ENCODE measurements at regions not wholly inside any gene's neighbourhood (a gene's known extent, or its start where the extent isn't known, plus 50 kb on each side); places are given as distances from the start of the nearest gene placed in this dataset.

- no peaks in the 10 kb centered on the region for H3K4me1 ChIP-seq
- DNase-seq (peak in 1 of 4 donors; percentile 68), ATAC-seq (no peak)
- H3K27me3 ChIP-seq, result no peaks in the 10 kb centered on the region
- peaks cover 0 to 96% of the 10 kb centered on the region in 2 donors for H3K9me3 ChIP-seq
- no peak overlapping the region for H3K4me3 ChIP-seq
- no peak overlapping the region for H3K27ac ChIP-seq
- no peaks in the 10 kb centered on the region for H3K36me3 ChIP-seq
- intact Hi-C loops (cut with DNase I), result no loop called here
- TF ChIP-seq CTCF (IDR thresholded peaks at IDR 0.05), result no peak
Measured at GRCh38 chr15:25235391-25235790, 203.4 kb downstream of the UBE3A start.

GRCh38 chr15:25236143-25236860 is 202.5 kb downstream of the UBE3A start:
- no peak overlapping the region for H3K27ac ChIP-seq
- intact Hi-C loops (cut with DNase I), result no loop called here
- ATAC-seq (no peak), DNase-seq (peak in 1 of 4 donors; percentile 6)
- H3K27me3 ChIP-seq, result no peaks in the 10 kb centered on the region
- H3K9me3 ChIP-seq, result peaks cover 0 to 96% of the 10 kb centered on the region in 2 donors
- H3K4me1 ChIP-seq, result no peaks in the 10 kb centered on the region
- no peak for TF ChIP-seq CTCF (IDR thresholded peaks at IDR 0.05)
- no peaks in the 10 kb centered on the region for H3K36me3 ChIP-seq
- no peak overlapping the region for H3K4me3 ChIP-seq

- H3K9me3 ChIP-seq, result peaks cover 0 to 97% of the 10 kb centered on the region in 2 donors
- TF ChIP-seq CTCF (IDR thresholded peaks at IDR 0.05), result no peak
Measured at GRCh38 chr15:25236861-25237155, 202.0 kb downstream of the UBE3A start.

GRCh38 chr15:25237291-25237978 is 201.4 kb downstream of the UBE3A start:
- intact Hi-C loops (cut with DNase I), result no loop called here
- Histone ChIP-seq H3K4me3 (no peak overlapping the region), H3K27ac (no peak overlapping the region), H3K36me3 (no peaks in the 10 kb centered on the region), H3K27me3 (no peaks in the 10 kb centered on the region), H3K4me1 (no peaks in the 10 kb centered on the region), H3K9me3 (peaks cover 0 to 99% of the 10 kb centered on the region in 2 donors)
- no peak for ATAC-seq
- TF ChIP-seq CTCF (IDR thresholded peaks at IDR 0.05), result no peak
- DNase-seq, result peak in 1 of 4 donors; percentile 74

More at GRCh38 chr15:25236861-25237155, 202.0 kb downstream of the UBE3A start:
- Histone ChIP-seq H3K27ac (no peak overlapping the region), H3K36me3 (no peaks in the 10 kb centered on the region), H3K27me3 (no peaks in the 10 kb centered on the region), H3K4me3 (no peak overlapping the region), H3K4me1 (no peaks in the 10 kb centered on the region)
- DNase-seq (peak in 1 of 4 donors; percentile 21), ATAC-seq (no peak)
- intact Hi-C loops (cut with DNase I), result no loop called here

- Histone ChIP-seq H3K27me3 (no peaks in the 10 kb centered on the region), H3K27ac (no peak overlapping the region), H3K9me3 (peaks cover 0 to 99% of the 10 kb centered on the region in 2 donors), H3K4me1 (no peaks in the 10 kb centered on the region), H3K36me3 (no peaks in the 10 kb centered on the region), H3K4me3 (no peak overlapping the region)
- ATAC-seq (no peak), DNase-seq (peak in 1 of 4 donors; percentile 46)
- intact Hi-C loops (cut with DNase I), result no loop called here
- TF ChIP-seq CTCF (IDR thresholded peaks at IDR 0.05), result no peak
Measured at GRCh38 chr15:25238126-25238525, 200.7 kb downstream of the UBE3A start.
